Naive B cell (primary cell): ENCODE measurements at regions not wholly inside any gene's neighbourhood (a gene's known extent, or its start where the extent isn't known, plus 50 kb on each side); places are given as distances from the start of the nearest gene placed in this dataset.

Experiments used
- ATAC-seq, 2 donors: fragments of 150-1000 bp; cut with Tn5 transposase; 2 replicates each; pipeline ENCODE4 v1.10.0; 2021; ENCODE audit warnings: low read depth in 2 of 2, mild to moderate bottlenecking in 2 of 2, moderate library complexity in 2 of 2
- DNase-seq: peaks from one replicate; pipeline ENCODE4 v3.0.0; 2022
- H3K27ac Mint-ChIP-seq, 6 donors: one replicate each; pipeline ENCODE4 v1.8.0; 2020 to 2022; ENCODE audit warnings: mild to moderate bottlenecking in 6 of 6, mixed read lengths in 6 of 6, moderate library complexity in 5 of 6, inconsistent platforms in 2 of 6
- H3K27me3 Mint-ChIP-seq, 3 donors: one replicate each; pipeline ENCODE4 v1.8.0; 2021 to 2022; ENCODE audit warnings: mixed read lengths in 3 of 3, mild to moderate bottlenecking in 1 of 3
- H3K36me3 Mint-ChIP-seq, 2 donors: one replicate each; pipeline ENCODE4 v1.8.0; 2020 to 2022; ENCODE audit warnings: mixed read lengths in 2 of 2, inconsistent platforms in 1 of 2, mild to moderate bottlenecking in 1 of 2
- H3K4me1 Mint-ChIP-seq, 3 donors: one replicate each; pipeline ENCODE4 v1.8.0; 2020 to 2022; ENCODE audit warnings: mixed read lengths in 3 of 3, inconsistent platforms in 1 of 3, mild to moderate bottlenecking in 1 of 3, moderate library complexity in 1 of 3
- H3K4me3 Mint-ChIP-seq, 8 donors: one replicate each; pipeline ENCODE4 v1.8.0; 2020 to 2022; ENCODE audit warnings: mild to moderate bottlenecking in 8 of 8, mixed read lengths in 8 of 8, moderate library complexity in 8 of 8, inconsistent platforms in 2 of 8
- H3K9me3 Mint-ChIP-seq, 7 donors: one replicate each; pipeline ENCODE4 v1.8.0; 2020 to 2022; ENCODE audit warnings: mixed read lengths in 7 of 7, mild to moderate bottlenecking in 5 of 7, inconsistent platforms in 2 of 7, moderate library complexity in 1 of 7

- DNase-seq: no peak
- H3K9me3 Mint-ChIP-seq: peaks cover 0 to 4% (median 0%) of the 10 kb centered on the region in 7 donors
- no peaks in the 10 kb centered on the region for H3K4me1 Mint-ChIP-seq
- ATAC-seq: no peak
- H3K4me3 Mint-ChIP-seq: no peak overlapping the region
- H3K27me3 Mint-ChIP-seq: no peaks in the 10 kb centered on the region
- H3K36me3 Mint-ChIP-seq: no peaks in the 10 kb centered on the region
- no peak overlapping the region for H3K27ac Mint-ChIP-seq
These were observed 251.4 kb downstream of the OTOL1 start for GRCh38 chr3:161748049-161748448.

GRCh38 chr3:161754420-161755053 is 257.9 kb downstream of the OTOL1 start:
- no peaks in the 10 kb centered on the region for H3K4me1 Mint-ChIP-seq
- H3K36me3 Mint-ChIP-seq: no peaks in the 10 kb centered on the region
- H3K27ac Mint-ChIP-seq: no peak overlapping the region
- no peaks in the 10 kb centered on the region for H3K27me3 Mint-ChIP-seq
- no peak for ATAC-seq
- H3K4me3 Mint-ChIP-seq: no peak overlapping the region
- no peak for DNase-seq
- H3K9me3 Mint-ChIP-seq: peaks cover 0 to 4% (median 2%) of the 10 kb centered on the region in 7 donors

DNA sequence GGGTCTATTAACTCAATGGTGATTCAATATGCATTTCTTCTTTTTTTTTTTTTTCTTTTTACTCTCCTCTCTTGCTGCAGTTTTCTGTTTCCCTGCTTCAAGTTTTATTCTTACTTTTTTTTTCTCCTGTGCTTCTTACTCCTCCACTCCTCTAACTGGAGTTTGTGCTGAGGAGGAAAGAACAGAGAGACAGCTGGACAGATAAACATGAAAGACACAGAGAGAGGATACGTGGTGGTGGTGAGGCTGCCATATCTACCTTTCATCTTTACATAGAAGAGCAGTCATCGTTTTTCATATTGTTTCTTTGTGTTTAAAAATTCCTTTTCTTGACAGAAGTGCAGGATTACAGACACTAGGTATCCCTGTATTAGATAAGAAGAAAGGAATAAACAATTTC is 262.8 kb downstream of the OTOL1 start:
- H3K36me3 Mint-ChIP-seq: no peaks in the 10 kb centered on the region
- H3K4me3 Mint-ChIP-seq: no peak overlapping the region
- no peaks in the 10 kb centered on the region for H3K4me1 Mint-ChIP-seq
- no peak for DNase-seq
- no peak overlapping the region for H3K27ac Mint-ChIP-seq
- H3K9me3 Mint-ChIP-seq: peaks cover 0 to 4% (median 0%) of the 10 kb centered on the region in 7 donors
- H3K27me3 Mint-ChIP-seq: no peaks in the 10 kb centered on the region
- ATAC-seq: no peak

DNA sequence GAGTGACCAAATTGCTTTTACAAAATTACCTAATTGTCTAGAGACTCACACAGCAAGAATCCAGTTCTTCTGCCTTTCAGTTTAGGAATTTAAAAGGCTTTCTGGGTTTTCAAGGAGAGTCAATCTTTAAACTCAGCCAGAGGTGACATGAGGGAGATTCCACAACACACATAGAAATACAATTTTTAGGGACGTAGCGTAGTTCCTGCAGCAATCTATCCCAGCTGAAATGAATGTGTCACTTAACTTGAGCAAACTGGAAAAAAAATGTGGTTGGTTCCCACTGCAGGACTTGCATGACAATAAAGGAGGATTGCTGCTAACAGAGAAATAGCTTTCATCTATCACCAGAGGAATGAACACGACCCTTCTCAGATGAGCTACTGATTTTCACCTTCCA is 269.7 kb downstream of the OTOL1 start:
- no peak overlapping the region for H3K27ac Mint-ChIP-seq
- no peak for ATAC-seq
- no peaks in the 10 kb centered on the region for H3K36me3 Mint-ChIP-seq
- no peaks in the 10 kb centered on the region for H3K4me1 Mint-ChIP-seq
- no peak for DNase-seq
- no peaks in the 10 kb centered on the region for H3K9me3 Mint-ChIP-seq
- H3K27me3 Mint-ChIP-seq: no peaks in the 10 kb centered on the region
- H3K4me3 Mint-ChIP-seq: no peak overlapping the region

- peaks cover 0 to 4% (median 0%) of the 10 kb centered on the region in 7 donors for H3K9me3 Mint-ChIP-seq
- no peaks in the 10 kb centered on the region for H3K36me3 Mint-ChIP-seq
- DNase-seq (no peak), ATAC-seq (no peak)
- no peak overlapping the region for H3K4me3 Mint-ChIP-seq
- H3K4me1 Mint-ChIP-seq: no peaks in the 10 kb centered on the region
- no peak overlapping the region for H3K27ac Mint-ChIP-seq
- no peaks in the 10 kb centered on the region for H3K27me3 Mint-ChIP-seq
These were observed 274.1 kb downstream of the OTOL1 start for GRCh38 chr3:161770484-161771386.

DNA sequence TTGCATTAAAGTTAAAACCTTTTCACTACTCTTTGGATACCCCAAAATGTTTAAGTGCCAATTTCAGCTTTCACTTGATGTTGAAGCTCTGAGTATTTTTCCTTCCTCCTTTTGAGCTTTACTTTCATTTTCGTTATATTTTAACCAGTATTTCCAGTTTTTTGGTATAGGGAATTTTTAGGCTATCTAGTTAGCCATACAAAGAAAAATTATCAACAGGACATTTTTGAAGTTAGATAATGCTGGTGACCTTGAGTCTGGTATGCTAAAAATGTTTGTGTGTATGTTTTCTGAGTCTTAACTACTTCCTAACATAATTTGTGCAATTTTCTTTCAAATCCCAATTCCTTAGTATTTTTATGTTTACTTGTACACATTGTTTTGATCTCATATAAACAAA is 284.8 kb downstream of the OTOL1 start:
- H3K36me3 Mint-ChIP-seq: no peaks in the 10 kb centered on the region

GRCh38 chr3:161793194-161793930 is 296.8 kb downstream of the OTOL1 start:
- H3K9me3 Mint-ChIP-seq: peaks cover 0 to 6% (median 0%) of the 10 kb centered on the region in 7 donors
- DNase-seq (no peak), ATAC-seq (no peak)
- H3K27ac Mint-ChIP-seq: no peak overlapping the region
- H3K4me3 Mint-ChIP-seq: no peak overlapping the region
- H3K27me3 Mint-ChIP-seq: no peaks in the 10 kb centered on the region
- H3K36me3 Mint-ChIP-seq: no peaks in the 10 kb centered on the region
- H3K4me1 Mint-ChIP-seq: no peaks in the 10 kb centered on the region

More for the DNA sequence above, 284.8 kb downstream of the OTOL1 start:
- Mint-ChIP-seq H3K9me3 (peaks cover 0 to 18% (median 4%) of the 10 kb centered on the region in 7 donors), H3K27me3 (no peaks in the 10 kb centered on the region), H3K27ac (no peak overlapping the region), H3K4me3 (no peak overlapping the region), H3K4me1 (peaks cover 0 to 5% (median 0%) of the 10 kb centered on the region in 3 donors)
- ATAC-seq: no peak
- no peak for DNase-seq

DNA sequence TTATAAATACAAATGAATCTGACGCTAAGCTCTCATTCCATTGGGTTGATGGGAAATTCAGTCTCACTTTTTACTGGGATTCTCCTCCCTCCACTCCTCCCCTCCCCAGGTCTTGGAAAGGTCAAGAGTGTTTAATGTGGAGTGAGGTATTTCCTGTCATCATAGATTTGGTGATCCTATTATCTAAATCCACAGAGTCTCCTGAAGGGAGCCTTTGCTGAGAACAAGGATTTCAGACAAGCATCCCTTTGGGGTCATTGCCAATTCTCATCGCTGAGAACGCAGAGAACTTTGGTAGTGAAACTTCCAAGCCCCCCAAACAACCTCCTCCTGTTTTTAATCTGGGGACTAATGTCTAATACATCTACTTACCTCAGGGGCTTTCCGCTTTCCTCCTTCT is 297.9 kb downstream of the OTOL1 start:
- Mint-ChIP-seq H3K36me3 (no peaks in the 10 kb centered on the region), H3K9me3 (peaks cover 0 to 6% (median under 1%) of the 10 kb centered on the region in 7 donors), H3K4me3 (no peak overlapping the region), H3K27ac (no peak overlapping the region), H3K27me3 (no peaks in the 10 kb centered on the region), H3K4me1 (no peaks in the 10 kb centered on the region)
- DNase-seq: no peak
- no peak for ATAC-seq

DNA sequence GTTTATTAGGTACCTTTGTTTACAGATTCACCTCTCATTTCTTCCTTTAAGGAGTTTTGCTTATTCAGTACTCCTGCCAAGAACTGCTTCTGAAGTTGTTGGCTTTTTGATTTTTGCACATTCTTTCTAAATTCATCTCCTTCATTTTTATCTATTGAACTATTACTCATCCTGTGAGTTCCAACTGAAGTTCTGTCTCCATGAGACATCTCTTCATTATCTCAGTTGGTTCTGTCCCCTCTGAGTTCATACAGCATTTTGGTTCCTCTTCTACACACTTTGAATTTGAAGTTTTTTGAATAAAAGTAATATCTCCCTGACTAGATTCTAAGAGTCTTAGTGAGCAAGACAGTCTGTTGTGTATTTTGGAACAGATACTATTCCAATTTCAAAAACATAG is 299.7 kb downstream of the OTOL1 start:
- Mint-ChIP-seq H3K9me3 (peaks cover 2 to 10% (median 6%) of the 10 kb centered on the region in 7 donors), H3K4me1 (no peaks in the 10 kb centered on the region), H3K36me3 (no peaks in the 10 kb centered on the region), H3K27ac (no peak overlapping the region), H3K4me3 (no peak overlapping the region), H3K27me3 (no peaks in the 10 kb centered on the region)
- ATAC-seq (no peak), DNase-seq (no peak)

GRCh38 chr3:161796780-161797179 is 300.2 kb downstream of the OTOL1 start:
- H3K4me1 Mint-ChIP-seq: no peaks in the 10 kb centered on the region
- H3K27me3 Mint-ChIP-seq: no peaks in the 10 kb centered on the region
- no peaks in the 10 kb centered on the region for H3K36me3 Mint-ChIP-seq
- DNase-seq: no peak
- ATAC-seq: no peak
- no peak overlapping the region for H3K27ac Mint-ChIP-seq
- peaks cover 3 to 10% (median 6%) of the 10 kb centered on the region in 7 donors for H3K9me3 Mint-ChIP-seq
- H3K4me3 Mint-ChIP-seq: no peak overlapping the region

GRCh38 chr3:161798016-161798415 is 301.4 kb downstream of the OTOL1 start:
- no peak overlapping the region for H3K27ac Mint-ChIP-seq
- DNase-seq (no peak), ATAC-seq (no peak)
- no peaks in the 10 kb centered on the region for H3K27me3 Mint-ChIP-seq
- no peaks in the 10 kb centered on the region for H3K36me3 Mint-ChIP-seq
- H3K4me3 Mint-ChIP-seq: no peak overlapping the region
- no peaks in the 10 kb centered on the region for H3K4me1 Mint-ChIP-seq
- H3K9me3 Mint-ChIP-seq: peaks cover 5 to 12% (median 7%) of the 10 kb centered on the region in 7 donors

DNA sequence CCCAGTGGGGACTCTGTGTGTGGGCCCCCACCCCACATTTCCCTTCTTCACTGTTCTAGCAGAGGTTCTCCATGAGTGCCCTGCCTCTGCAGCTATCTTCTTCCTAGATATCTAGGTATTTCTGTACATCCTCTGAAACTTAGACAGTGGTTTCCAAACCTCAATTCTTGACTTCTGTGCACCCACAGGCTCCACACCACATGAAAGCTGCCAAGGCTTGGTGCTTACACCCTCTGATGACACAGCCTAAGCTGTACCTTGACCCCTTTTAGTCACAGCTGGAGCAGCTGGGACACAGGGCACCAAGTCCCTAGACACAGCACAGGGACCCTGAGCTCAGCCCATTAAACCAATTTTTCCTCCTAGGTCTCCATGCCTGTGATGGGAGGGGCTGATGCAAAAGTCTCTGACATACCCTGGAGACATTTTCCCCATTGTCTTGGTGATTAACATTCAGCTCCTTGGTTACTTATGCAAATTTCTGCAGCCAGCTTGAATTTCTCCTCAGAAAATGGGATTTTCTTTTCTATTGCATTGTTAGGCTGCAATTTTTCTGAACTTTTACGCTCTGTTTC is 304.5 kb downstream of the OTOL1 start:
- Mint-ChIP-seq H3K4me1 (no peaks in the 10 kb centered on the region), H3K36me3 (no peaks in the 10 kb centered on the region), H3K27me3 (no peaks in the 10 kb centered on the region), H3K27ac (no peak overlapping the region), H3K9me3 (peaks cover 5 to 14% (median 8%) of the 10 kb centered on the region in 7 donors), H3K4me3 (no peak overlapping the region)
- ATAC-seq (no peak), DNase-seq (no peak)

- no peak overlapping the region for H3K4me3 Mint-ChIP-seq
- ATAC-seq (no peak), DNase-seq (no peak)
- H3K9me3 Mint-ChIP-seq: peaks cover 0 to 4% (median 0%) of the 10 kb centered on the region in 7 donors
- no peaks in the 10 kb centered on the region for H3K4me1 Mint-ChIP-seq
- H3K36me3 Mint-ChIP-seq: no peaks in the 10 kb centered on the region
- no peak overlapping the region for H3K27ac Mint-ChIP-seq
- no peaks in the 10 kb centered on the region for H3K27me3 Mint-ChIP-seq
These were observed 321.5 kb downstream of the OTOL1 start for GRCh38 chr3:161818106-161818505.
